Heart left ventricle (tissue), 16 donors: ENCODE measurements at regions not wholly inside any gene's neighbourhood (a gene's known extent, or its start where the extent isn't known, plus 50 kb on each side); places are given as distances from the start of the nearest gene placed in this dataset.

Experiments used
- ATAC-seq, 4 donors: fragments of 200-7000 bp; cut with Tn5 transposase; one replicate each; pipeline ENCODE4 v1.9.1; 2020 to 2022; ENCODE audit warnings: moderate library complexity in 4 of 4, mild to moderate bottlenecking in 3 of 4, moderate number of reproducible peaks in 1 of 4
- DNase-seq, 5 donors: peaks; one replicate each; pipeline ENCODE4 v3.0.0-alpha.2; 2020
- H3K27ac ChIP-seq, 12 donors: fragments of 200-600 bp; sonication (generic) in 4 of 12; one replicate each; pipeline versions ENCODE4 v1.5.0 to v1.8.0; 2016 to 2022; ENCODE audit warnings: mild to moderate bottlenecking in 2 of 12
- H3K27me3 ChIP-seq, 9 donors: fragments of 200-600 bp; sonication (generic) in 2 of 9; one replicate each; pipeline versions ENCODE4 v1.5.1 to v1.8.0; 2016 to 2022; ENCODE audit warnings: mild to moderate bottlenecking in 3 of 9
- H3K36me3 ChIP-seq, 9 donors: fragments of 200-600 bp; sonication (generic) in 2 of 9; one replicate each; pipeline versions ENCODE4 v1.5.0 to v1.8.0; 2018 to 2022; ENCODE audit warnings: mild to moderate bottlenecking in 2 of 9
- H3K4me1 ChIP-seq, 12 donors: fragments of 200-600 bp; sonication (generic) in 4 of 12; one replicate each; pipeline versions ENCODE4 v1.5.0 to v1.8.0; 2016 to 2022; ENCODE audit warnings: mild to moderate bottlenecking in 3 of 12
- H3K4me3 ChIP-seq, 12 donors: fragments of 200-600 bp; sonication (generic) in 4 of 12; one replicate each; pipeline versions ENCODE4 v1.5.0 to v1.8.0; 2017 to 2022; ENCODE audit warnings: mild to moderate bottlenecking in 9 of 12, moderate library complexity in 4 of 12
- H3K9me3 ChIP-seq, 12 donors: fragments of 200-600 bp; sonication (generic) in 4 of 12; one replicate each; pipeline versions ENCODE4 v1.5.0 to v1.8.0; 2016 to 2022; ENCODE audit warnings: mild to moderate bottlenecking in 1 of 12
- CTCF ChIP-seq, 12 donors: fragments of 200-600 bp; sonication (generic) in 4 of 12; IDR thresholded peaks; one replicate each; pipeline versions ENCODE4 v1.5.0 to v1.8.0; 2018 to 2022; ENCODE audit warnings: antibody characterized with exemption in 12 of 12, mild to moderate bottlenecking in 5 of 12
- POLR2A ChIP-seq, 2 donors: fragments of 450-650 bp; IDR thresholded peaks; one replicate each; pipeline ENCODE4 v1.6.1; 2017; ENCODE audit warnings: antibody characterized with exemption in 2 of 2, mild to moderate bottlenecking in 2 of 2, moderate library complexity in 2 of 2
- WGBS, 4 donors: extraction: QIAGEN DNeasy Blood & Tissue Kit in 2 of 4; methylation state at CpG; one replicate each; pipeline versions ENCODE4 v1.1.5 to v1.1.7; 2013 to 2018; 5-methylcytosine and 5-hydroxymethylcytosine counted together
- intact Hi-C, 10 donors: fragments of 100-400 bp; cut with DNase I; formaldehyde crosslinking; loops; one replicate each; pipeline versions ENCODE4 v1.11.1 to v1.14.2; 2022
- donor health status: ischemic (EF 13 %, LVEDD 7.1; RV severe dilation, severe dysfunction).
- donor health status: healthy with polysubstance abuse.
- donor health status: DM: no; HTN: yes; CAD: no.
- donor health status: DM: no; HTN: no; CAD: no.
- donor health status: ischemic (EF 25% LVEDD 6.9; RV normal size, moderate dysfunction).
- donor health status: ischemic (EF 25% LVEDD 5.7; RV mildly dilated, moderate dysfunction).
- donor health status: healthy.
- donor health status: DM: yes; HTN: yes; CAD: no.
- donor health status: ischemic (EF 35%, LVEDD 5.7; RV mildly dilated, moderate dysfunction).
- donor health status: nonischemic (EF 11% LVEDD 7.7; RV severe dilation, severe dysfunction).
- donor health status: DM: yes; HTN: yes; CAD: no.
- donor health status: PGD.
- donor health status: ischemic (EF 29% LVEDD 5.4; RV normal size, mild dysfunction).
- donor health status: nonischemic (EF 23%, LVEDD 6.1; RV moderate dilation, normal function).

- H3K4me3 ChIP-seq, result no peak overlapping the region
- DNase-seq (no peak), ATAC-seq (no peak)
- H3K27me3 ChIP-seq, result peaks cover 0 to 4% (median 0%) of the 10 kb centered on the region in 9 donors
- TF ChIP-seq CTCF (IDR thresholded peaks at IDR 0.05) (no peak), POLR2A (IDR thresholded peaks at IDR 0.05) (no peak)
- H3K27ac ChIP-seq, result no peak overlapping the region
- no peaks in the 10 kb centered on the region for H3K9me3 ChIP-seq
- 88 to 99% (median 95%) methylated on average over 1 of the region's 1 CpG for WGBS, 4 donors
- intact Hi-C loops, result no loop called here
- H3K4me1 ChIP-seq, result no peaks in the 10 kb centered on the region
- no peaks in the 10 kb centered on the region for H3K36me3 ChIP-seq
Observed at GRCh38 chr4:111994392-111994791, 150.9 kb upstream of the FAM241A start.

- no peaks in the 10 kb centered on the region for H3K4me1 ChIP-seq
- H3K36me3 ChIP-seq, result no peaks in the 10 kb centered on the region
- no peak overlapping the region for H3K27ac ChIP-seq
- intact Hi-C loops, result no loop called here
- no peak for DNase-seq
- 89 to 93% (median 92%) methylated on average over 4 of the region's 4 CpGs for WGBS, 4 donors
- H3K9me3 ChIP-seq, result no peaks in the 10 kb centered on the region
- no peak overlapping the region for H3K4me3 ChIP-seq
- H3K27me3 ChIP-seq, result no peaks in the 10 kb centered on the region
- TF ChIP-seq POLR2A (IDR thresholded peaks at IDR 0.05), result no peak
- TF ChIP-seq CTCF (IDR thresholded peaks at IDR 0.05), result no peak
- ATAC-seq, result no peak
Observed at GRCh38 chr4:111997785-111998184, 147.5 kb upstream of the FAM241A start.

- TF ChIP-seq CTCF (IDR thresholded peaks at IDR 0.05), result no peak
- no peak for TF ChIP-seq POLR2A (IDR thresholded peaks at IDR 0.05)
- H3K27ac ChIP-seq, result no peak overlapping the region
- no peak overlapping the region for H3K4me3 ChIP-seq
- no peaks in the 10 kb centered on the region for H3K4me1 ChIP-seq
- DNase-seq (no peak), ATAC-seq (no peak)
- WGBS, 4 donors, result 84 to 96% (median 89%) methylated on average over 3 of the region's 3 CpGs
- H3K27me3 ChIP-seq, result no peaks in the 10 kb centered on the region
- intact Hi-C loops, result no loop called here
- no peaks in the 10 kb centered on the region for H3K36me3 ChIP-seq
- no peaks in the 10 kb centered on the region for H3K9me3 ChIP-seq
Observed at GRCh38 chr4:111999801-112000200, 145.5 kb upstream of the FAM241A start.

GRCh38 chr4:112001041-112001440 is 144.2 kb upstream of the FAM241A start:
- Histone ChIP-seq H3K36me3 (no peaks in the 10 kb centered on the region), H3K4me1 (no peaks in the 10 kb centered on the region), H3K27me3 (no peaks in the 10 kb centered on the region), H3K9me3 (no peaks in the 10 kb centered on the region), H3K4me3 (no peak overlapping the region), H3K27ac (no peak overlapping the region)
- ATAC-seq, result no peak
- TF ChIP-seq POLR2A (IDR thresholded peaks at IDR 0.05) (no peak), CTCF (IDR thresholded peaks at IDR 0.05) (no peak)
- no peak for DNase-seq
- intact Hi-C loops, result no loop called here
- 94 to 96% (median 96%) methylated on average over 1 of the region's 1 CpG for WGBS, 4 donors
